Adrenal gland (tissue), 5 donors: ENCODE measurements at regions not wholly inside any gene's neighbourhood (a gene's known extent, or its start where the extent isn't known, plus 50 kb on each side); places are given as distances from the start of the nearest gene placed in this dataset.

ENCODE experiments used
- POLR2A ChIP-seq, 2 donors: fragments of 450-650 bp; IDR thresholded peaks; one replicate each; pipeline ENCODE4 v1.6.1; 2017; ENCODE audit warnings: antibody characterized with exemption in 2 of 2, mild to moderate bottlenecking in 2 of 2, moderate library complexity in 1 of 2
- TF ChIP-seq, protein P1 (sequence below), 6 experiments: fragments of 450-650 bp in 4 of 6; fragments of 200-600 bp in 2 of 6; sonication (generic) in 1 of 6; IDR thresholded peaks; 1 replicate in 5 of 6; 2 replicates in 1 of 6; pipeline versions ENCODE4 v1.5.1 to v1.8.0; 2016 to 2021; ENCODE audit warnings: antibody characterized with exemption in 6 of 6, mild to moderate bottlenecking in 2 of 6, moderate library complexity in 1 of 6
- donor health status: DM: no; HTN: no; CAD: no.

DNA sequence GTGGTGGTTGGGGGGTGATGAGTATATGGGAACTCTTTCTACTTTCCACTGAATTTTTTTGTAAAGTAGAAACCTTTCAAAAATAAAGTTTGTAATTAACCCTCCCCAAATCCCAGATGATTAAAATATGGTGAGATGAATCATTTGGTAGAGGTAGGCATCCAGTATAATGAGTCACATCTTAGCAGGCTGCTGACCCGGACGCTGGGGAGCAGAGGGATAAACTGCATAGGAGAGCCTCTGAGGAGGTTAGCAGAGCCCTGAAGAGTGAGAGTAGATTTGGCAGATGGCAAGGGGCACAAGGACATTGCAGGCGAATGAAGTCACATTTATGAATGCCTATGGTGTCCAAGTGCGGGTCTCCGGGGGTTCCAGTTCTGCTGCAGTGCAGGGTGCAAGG is 293.8 kb downstream of the FGF9 start:
- no peak for TF ChIP-seq POLR2A (IDR thresholded peaks at IDR 0.05)
- TF ChIP-seq, protein P1, sequence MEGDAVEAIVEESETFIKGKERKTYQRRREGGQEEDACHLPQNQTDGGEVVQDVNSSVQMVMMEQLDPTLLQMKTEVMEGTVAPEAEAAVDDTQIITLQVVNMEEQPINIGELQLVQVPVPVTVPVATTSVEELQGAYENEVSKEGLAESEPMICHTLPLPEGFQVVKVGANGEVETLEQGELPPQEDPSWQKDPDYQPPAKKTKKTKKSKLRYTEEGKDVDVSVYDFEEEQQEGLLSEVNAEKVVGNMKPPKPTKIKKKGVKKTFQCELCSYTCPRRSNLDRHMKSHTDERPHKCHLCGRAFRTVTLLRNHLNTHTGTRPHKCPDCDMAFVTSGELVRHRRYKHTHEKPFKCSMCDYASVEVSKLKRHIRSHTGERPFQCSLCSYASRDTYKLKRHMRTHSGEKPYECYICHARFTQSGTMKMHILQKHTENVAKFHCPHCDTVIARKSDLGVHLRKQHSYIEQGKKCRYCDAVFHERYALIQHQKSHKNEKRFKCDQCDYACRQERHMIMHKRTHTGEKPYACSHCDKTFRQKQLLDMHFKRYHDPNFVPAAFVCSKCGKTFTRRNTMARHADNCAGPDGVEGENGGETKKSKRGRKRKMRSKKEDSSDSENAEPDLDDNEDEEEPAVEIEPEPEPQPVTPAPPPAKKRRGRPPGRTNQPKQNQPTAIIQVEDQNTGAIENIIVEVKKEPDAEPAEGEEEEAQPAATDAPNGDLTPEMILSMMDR (IDR thresholded peaks at IDR 0.05): no peak
